ENCODE measurements at regions not wholly inside any gene's neighbourhood (a gene's known extent, or its start where the extent isn't known, plus 50 kb on each side); places are given as distances from the start of the nearest gene placed in this dataset.

GRCh38 chr14:87186737-87187136 is 806.2 kb downstream of the GALC start:
- no peak for DNase-seq
- H3K79me2 ChIP-seq (ENCODE audit: insufficient read depth, low read length), result no peaks in the 10 kb centered on the region
- H3K9ac ChIP-seq (ENCODE audit: low read depth, low read length), result no peak overlapping the region
- no peaks in the 10 kb centered on the region for H3K4me1 ChIP-seq (ENCODE audit: insufficient read depth, low read length)
- H3K27me3 ChIP-seq (ENCODE audit: insufficient read depth, low read length, poor library complexity), result no peaks in the 10 kb centered on the region
- H3K4me2 ChIP-seq (ENCODE audit: insufficient read depth, low read length), result no peak overlapping the region
- TF ChIP-seq EZH2 (IDR thresholded peaks at IDR 0.05; ENCODE audit: borderline replicate concordance, low read depth, low read length, severe bottlenecking) (no peak), CTCF (IDR thresholded peaks at IDR 0.05; ENCODE audit: borderline replicate concordance, extremely low read depth, low read length, poor library complexity, severe bottlenecking) (no peak)
- no peak for ATAC-seq (ENCODE audit: insufficient read depth, low read depth)
- no peak overlapping the region for H2AFZ ChIP-seq (ENCODE audit: low read depth, low read length)
- no peaks in the 10 kb centered on the region for H3K9me3 ChIP-seq (ENCODE audit: insufficient read depth, low read length, severe bottlenecking)
- no peaks in the 10 kb centered on the region for H4K20me1 ChIP-seq (ENCODE audit: insufficient read depth, low read length)
- no peaks in the 10 kb centered on the region for H3K36me3 ChIP-seq (ENCODE audit: insufficient read depth, low read length)
- no peak overlapping the region for H3K27ac ChIP-seq (ENCODE audit: low read length)
- no peak overlapping the region for H3K4me3 ChIP-seq (ENCODE audit: low read depth in 1 of 2, low read length in 2 of 2)

- Histone ChIP-seq H2AFZ (ENCODE audit: low read depth, low read length) (no peak overlapping the region), H3K4me1 (ENCODE audit: insufficient read depth, low read length) (no peaks in the 10 kb centered on the region), H3K36me3 (ENCODE audit: insufficient read depth, low read length) (no peaks in the 10 kb centered on the region), H3K27me3 (ENCODE audit: insufficient read depth, low read length, poor library complexity) (no peaks in the 10 kb centered on the region), H3K27ac (ENCODE audit: low read length) (no peak overlapping the region), H3K79me2 (ENCODE audit: insufficient read depth, low read length) (no peaks in the 10 kb centered on the region), H3K4me3 (ENCODE audit: low read depth in 1 of 2, low read length in 2 of 2) (no peak overlapping the region), H4K20me1 (ENCODE audit: insufficient read depth, low read length) (no peaks in the 10 kb centered on the region), H3K4me2 (ENCODE audit: insufficient read depth, low read length) (no peak overlapping the region), H3K9me3 (ENCODE audit: insufficient read depth, low read length, severe bottlenecking) (no peaks in the 10 kb centered on the region), H3K9ac (ENCODE audit: low read depth, low read length) (no peak overlapping the region)
- TF ChIP-seq CTCF (IDR thresholded peaks at IDR 0.05; ENCODE audit: borderline replicate concordance, extremely low read depth, low read length, poor library complexity, severe bottlenecking), result no peak
- TF ChIP-seq EZH2 (IDR thresholded peaks at IDR 0.05; ENCODE audit: borderline replicate concordance, low read depth, low read length, severe bottlenecking), result no peak
- DNase-seq, result no peak
- no peak for ATAC-seq (ENCODE audit: insufficient read depth, low read depth)
Measured at GRCh38 chr14:87185961-87186560, 806.9 kb downstream of the GALC start.

- no peaks in the 10 kb centered on the region for H3K4me1 ChIP-seq (ENCODE audit: insufficient read depth, low read length)
- no peak for TF ChIP-seq CTCF (IDR thresholded peaks at IDR 0.05; ENCODE audit: borderline replicate concordance, extremely low read depth, low read length, poor library complexity, severe bottlenecking)
- H3K79me2 ChIP-seq (ENCODE audit: insufficient read depth, low read length), result no peaks in the 10 kb centered on the region
- no peaks in the 10 kb centered on the region for H4K20me1 ChIP-seq (ENCODE audit: insufficient read depth, low read length)
- ATAC-seq (ENCODE audit: insufficient read depth, low read depth) (no peak), DNase-seq (no peak)
- H2AFZ ChIP-seq (ENCODE audit: low read depth, low read length), result no peak overlapping the region
- H3K4me2 ChIP-seq (ENCODE audit: insufficient read depth, low read length), result no peak overlapping the region
- no peak overlapping the region for H3K9ac ChIP-seq (ENCODE audit: low read depth, low read length)
- no peaks in the 10 kb centered on the region for H3K9me3 ChIP-seq (ENCODE audit: insufficient read depth, low read length, severe bottlenecking)
- no peaks in the 10 kb centered on the region for H3K36me3 ChIP-seq (ENCODE audit: insufficient read depth, low read length)
- H3K4me3 ChIP-seq (ENCODE audit: low read depth in 1 of 2, low read length in 2 of 2), result no peak overlapping the region
- no peak overlapping the region for H3K27ac ChIP-seq (ENCODE audit: low read length)
- no peaks in the 10 kb centered on the region for H3K27me3 ChIP-seq (ENCODE audit: insufficient read depth, low read length, poor library complexity)
Measured at GRCh38 chr14:87184180-87184579, 808.8 kb downstream of the GALC start.

- Histone ChIP-seq H3K4me1 (ENCODE audit: insufficient read depth, low read length) (no peaks in the 10 kb centered on the region), H3K9me3 (ENCODE audit: insufficient read depth, low read length, severe bottlenecking) (no peaks in the 10 kb centered on the region), H4K20me1 (ENCODE audit: insufficient read depth, low read length) (no peaks in the 10 kb centered on the region), H3K27ac (ENCODE audit: low read length) (no peak overlapping the region), H2AFZ (ENCODE audit: low read depth, low read length) (no peak overlapping the region), H3K36me3 (ENCODE audit: insufficient read depth, low read length) (no peaks in the 10 kb centered on the region), H3K4me3 (ENCODE audit: low read depth in 1 of 2, low read length in 2 of 2) (no peak overlapping the region), H3K4me2 (ENCODE audit: insufficient read depth, low read length) (no peak overlapping the region), H3K9ac (ENCODE audit: low read depth, low read length) (no peak overlapping the region), H3K79me2 (ENCODE audit: insufficient read depth, low read length) (no peaks in the 10 kb centered on the region), H3K27me3 (ENCODE audit: insufficient read depth, low read length, poor library complexity) (no peaks in the 10 kb centered on the region)
- TF ChIP-seq EZH2 (IDR thresholded peaks at IDR 0.05; ENCODE audit: borderline replicate concordance, low read depth, low read length, severe bottlenecking) (no peak), CTCF (IDR thresholded peaks at IDR 0.05; ENCODE audit: borderline replicate concordance, extremely low read depth, low read length, poor library complexity, severe bottlenecking) (no peak)
- DNase-seq (no peak), ATAC-seq (ENCODE audit: insufficient read depth, low read depth) (no peak)
Measured at GRCh38 chr14:87181288-87181687, 811.7 kb downstream of the GALC start.
